ENCODE measurements at regions not wholly inside any gene's neighbourhood (a gene's known extent, or its start where the extent isn't known, plus 50 kb on each side); places are given as distances from the start of the nearest gene placed in this dataset.

- no peaks in the 10 kb centered on the region for H4K20me1 ChIP-seq (ENCODE audit: insufficient read depth, low read length)
- no peaks in the 10 kb centered on the region for H3K27me3 ChIP-seq (ENCODE audit: insufficient read depth, low read length)
- H2AFZ ChIP-seq (ENCODE audit: low read length), result no peak overlapping the region
- H3K4me1 ChIP-seq (ENCODE audit: insufficient read depth, low read length), result no peaks in the 10 kb centered on the region
- no peak overlapping the region for H3K4me3 ChIP-seq (ENCODE audit: insufficient read depth, low read length)
- H3K4me2 ChIP-seq (ENCODE audit: insufficient read depth, low read length), result no peak overlapping the region
- no peaks in the 10 kb centered on the region for H3K79me2 ChIP-seq (ENCODE audit: insufficient read depth, low read length)
- TF ChIP-seq CTCF (IDR thresholded peaks at IDR 0.05; ENCODE audit: extremely low read depth, low read depth, low read length), result no peak
- H3K9me3 ChIP-seq (ENCODE audit: low read depth, low read length), result no peaks in the 10 kb centered on the region
- H3K27ac ChIP-seq (ENCODE audit: low read depth, low read length), result no peak overlapping the region
- H3K36me3 ChIP-seq (ENCODE audit: insufficient read depth, low read length), result no peaks in the 10 kb centered on the region
- DNase-seq (ENCODE audit: insufficient read length, low spot score, missing footprints), result no peak
Observed at GRCh38 chr2:198807131-198807530, 650.6 kb downstream of the SATB2 start.

GRCh38 chr2:198795419-198795818, 662.3 kb downstream of the SATB2 start:
- Histone ChIP-seq H3K4me2 (ENCODE audit: insufficient read depth, low read length) (no peak overlapping the region), H3K4me3 (ENCODE audit: insufficient read depth, low read length) (no peak overlapping the region), H3K27ac (ENCODE audit: low read depth, low read length) (no peak overlapping the region), H2AFZ (ENCODE audit: low read length) (no peak overlapping the region), H3K79me2 (ENCODE audit: insufficient read depth, low read length) (no peaks in the 10 kb centered on the region), H3K27me3 (ENCODE audit: insufficient read depth, low read length) (no peaks in the 10 kb centered on the region), H4K20me1 (ENCODE audit: insufficient read depth, low read length) (no peaks in the 10 kb centered on the region), H3K4me1 (ENCODE audit: insufficient read depth, low read length) (no peaks in the 10 kb centered on the region), H3K36me3 (ENCODE audit: insufficient read depth, low read length) (no peaks in the 10 kb centered on the region), H3K9me3 (ENCODE audit: low read depth, low read length) (no peaks in the 10 kb centered on the region)
- no peak for DNase-seq (ENCODE audit: insufficient read length, low spot score, missing footprints)
- no peak for TF ChIP-seq CTCF (IDR thresholded peaks at IDR 0.05; ENCODE audit: extremely low read depth, low read depth, low read length)

- TF ChIP-seq CTCF (IDR thresholded peaks at IDR 0.05; ENCODE audit: extremely low read depth, low read depth, low read length), result no peak
- Histone ChIP-seq H3K9me3 (ENCODE audit: low read depth, low read length) (no peaks in the 10 kb centered on the region), H3K4me3 (ENCODE audit: insufficient read depth, low read length) (no peak overlapping the region), H4K20me1 (ENCODE audit: insufficient read depth, low read length) (no peaks in the 10 kb centered on the region), H3K79me2 (ENCODE audit: insufficient read depth, low read length) (no peaks in the 10 kb centered on the region), H3K27me3 (ENCODE audit: insufficient read depth, low read length) (no peaks in the 10 kb centered on the region), H2AFZ (ENCODE audit: low read length) (no peak overlapping the region), H3K36me3 (ENCODE audit: insufficient read depth, low read length) (no peaks in the 10 kb centered on the region), H3K27ac (ENCODE audit: low read depth, low read length) (no peak overlapping the region), H3K4me2 (ENCODE audit: insufficient read depth, low read length) (no peak overlapping the region), H3K4me1 (ENCODE audit: insufficient read depth, low read length) (no peaks in the 10 kb centered on the region)
- no peak for DNase-seq (ENCODE audit: insufficient read length, low spot score, missing footprints)
Observed at GRCh38 chr2:198791623-198792022, 666.1 kb downstream of the SATB2 start.

- Histone ChIP-seq H4K20me1 (ENCODE audit: insufficient read depth, low read length) (no peaks in the 10 kb centered on the region), H3K9me3 (ENCODE audit: low read depth, low read length) (no peaks in the 10 kb centered on the region), H3K4me3 (ENCODE audit: insufficient read depth, low read length) (no peak overlapping the region), H2AFZ (ENCODE audit: low read length) (no peak overlapping the region), H3K4me2 (ENCODE audit: insufficient read depth, low read length) (no peak overlapping the region), H3K36me3 (ENCODE audit: insufficient read depth, low read length) (no peaks in the 10 kb centered on the region), H3K27me3 (ENCODE audit: insufficient read depth, low read length) (no peaks in the 10 kb centered on the region), H3K79me2 (ENCODE audit: insufficient read depth, low read length) (no peaks in the 10 kb centered on the region), H3K4me1 (ENCODE audit: insufficient read depth, low read length) (no peaks in the 10 kb centered on the region), H3K27ac (ENCODE audit: low read depth, low read length) (no peak overlapping the region)
- no peak for TF ChIP-seq CTCF (IDR thresholded peaks at IDR 0.05; ENCODE audit: extremely low read depth, low read depth, low read length)
- DNase-seq (ENCODE audit: insufficient read length, low spot score, missing footprints), result no peak
Observed at GRCh38 chr2:198788676-198789075, 669.1 kb downstream of the SATB2 start.
